ENCODE measurements at regions not wholly inside any gene's neighbourhood (a gene's known extent, or its start where the extent isn't known, plus 50 kb on each side); places are given as distances from the start of the nearest gene placed in this dataset.
"Not testable (repeated sequence)": the region's sequence is repeated elsewhere in the genome, so short reads cannot be mapped to it uniquely, and the experiment has no call there.

DNA sequence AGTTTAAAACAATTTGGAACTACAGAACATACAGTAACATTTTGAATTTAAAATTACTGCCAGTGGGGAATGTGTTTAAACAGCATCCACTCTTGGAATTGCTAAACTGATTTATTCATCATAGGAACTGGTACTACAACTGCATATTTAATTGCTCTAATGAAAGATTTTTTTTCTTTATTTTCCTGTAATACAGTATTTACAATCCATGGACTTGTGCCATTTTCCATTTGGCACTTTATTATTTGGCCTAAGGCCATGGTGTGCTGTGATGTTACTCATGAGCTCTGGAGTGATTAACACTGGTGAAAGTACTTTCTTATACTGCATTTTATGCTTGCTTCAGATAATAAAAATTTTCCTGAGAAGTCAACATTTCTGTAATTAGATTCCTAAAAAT, 69.7 kb upstream of the NUDT6 start:
- Histone ChIP-seq H3K4me1 (ENCODE audit: insufficient read depth, low read length) (no peaks in the 10 kb centered on the region), H3K9me3 (ENCODE audit: low read length) (peaks cover 7% of the 10 kb centered on the region), H3K27ac (ENCODE audit: low read depth, low read length) (no peak overlapping the region), H3K4me3 (ENCODE audit: low read length) (no peak overlapping the region), H3K36me3 (ENCODE audit: insufficient read depth, low read length) (peaks cover 4% of the 10 kb centered on the region), H3K27me3 (ENCODE audit: insufficient read depth, low read length, poor library complexity, severe bottlenecking) (no peaks in the 10 kb centered on the region)
- Mint-ChIP-seq H3K36me3 (peaks cover 31 to 51% (median 47%) of the 10 kb centered on the region in 3 donors), H3K4me1 (peaks cover 0 to 2% (median under 1%) of the 10 kb centered on the region in 3 donors), H3K27ac (no peak overlapping the region), H3K27me3 (no peaks in the 10 kb centered on the region), H3K9me3 (peaks cover 18 to 23% (median 21%) of the 10 kb centered on the region in 5 donors), H3K4me3 (no peak overlapping the region)
- no peak for DNase-seq
- ChIA-PET CTCF (no interaction called here), POLR2A (no interaction called here)

DNA sequence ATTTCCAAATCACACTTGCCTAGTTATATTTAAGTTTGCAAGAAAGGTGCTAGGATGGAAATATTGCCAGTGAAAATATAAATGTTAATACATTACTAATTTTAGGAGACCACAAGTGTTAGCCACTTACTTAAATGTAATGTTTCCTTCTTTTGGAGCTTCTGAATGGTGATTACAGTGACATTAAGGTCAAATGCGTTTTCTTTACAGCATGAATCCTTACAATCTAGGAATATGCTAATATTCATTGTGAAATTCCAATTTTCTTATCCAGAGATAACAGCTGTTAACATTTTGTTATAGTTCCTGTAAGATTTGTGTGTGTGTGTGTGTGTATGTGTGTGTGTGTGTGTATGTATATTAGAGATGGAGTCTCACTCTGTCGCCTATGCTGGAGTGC, 70.2 kb upstream of the NUDT6 start:
- peaks cover 7% of the 10 kb centered on the region for H3K9me3 ChIP-seq (ENCODE audit: low read length)

DNA sequence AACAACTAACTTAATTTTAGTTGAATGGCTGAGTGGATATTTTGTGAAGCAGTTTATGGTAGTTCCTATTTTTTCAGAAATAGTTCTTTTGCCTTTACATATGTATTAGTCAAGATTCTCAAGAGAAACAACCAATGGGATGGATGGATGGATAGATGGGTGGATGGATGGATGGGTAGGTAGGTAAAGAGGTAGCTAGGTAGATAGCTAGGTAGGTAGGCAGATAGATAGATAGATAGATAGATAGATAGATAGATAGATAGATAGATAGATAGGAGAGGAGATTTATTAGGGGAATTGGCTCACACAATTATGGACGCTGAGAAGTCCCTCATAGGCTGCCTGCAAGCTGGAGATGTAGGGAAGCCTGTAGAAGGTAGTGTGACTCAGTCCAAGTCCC, 74.0 kb upstream of the NUDT6 start:
- no peak overlapping the region for H3K4me3 Mint-ChIP-seq

More for the DNA sequence above, 70.2 kb upstream of the NUDT6 start:
- H3K4me3 ChIP-seq (ENCODE audit: low read length): no peak overlapping the region
- no peak for DNase-seq
- no peak overlapping the region for H3K27ac ChIP-seq (ENCODE audit: low read depth, low read length)
- Mint-ChIP-seq H3K27me3 (no peaks in the 10 kb centered on the region), H3K4me3 (no peak overlapping the region), H3K27ac (no peak overlapping the region), H3K4me1 (peaks cover 0 to 8% (median 4%) of the 10 kb centered on the region in 3 donors), H3K36me3 (peaks cover 31 to 51% (median 47%) of the 10 kb centered on the region in 3 donors), H3K9me3 (peaks cover 13 to 18% (median 16%) of the 10 kb centered on the region in 5 donors)
- ChIA-PET POLR2A (no interaction called here), CTCF (no interaction called here)
- H3K4me1 ChIP-seq (ENCODE audit: insufficient read depth, low read length): no peaks in the 10 kb centered on the region
- peaks cover 4% of the 10 kb centered on the region for H3K36me3 ChIP-seq (ENCODE audit: insufficient read depth, low read length)
- H3K27me3 ChIP-seq (ENCODE audit: insufficient read depth, low read length, poor library complexity, severe bottlenecking): no peaks in the 10 kb centered on the region

DNA sequence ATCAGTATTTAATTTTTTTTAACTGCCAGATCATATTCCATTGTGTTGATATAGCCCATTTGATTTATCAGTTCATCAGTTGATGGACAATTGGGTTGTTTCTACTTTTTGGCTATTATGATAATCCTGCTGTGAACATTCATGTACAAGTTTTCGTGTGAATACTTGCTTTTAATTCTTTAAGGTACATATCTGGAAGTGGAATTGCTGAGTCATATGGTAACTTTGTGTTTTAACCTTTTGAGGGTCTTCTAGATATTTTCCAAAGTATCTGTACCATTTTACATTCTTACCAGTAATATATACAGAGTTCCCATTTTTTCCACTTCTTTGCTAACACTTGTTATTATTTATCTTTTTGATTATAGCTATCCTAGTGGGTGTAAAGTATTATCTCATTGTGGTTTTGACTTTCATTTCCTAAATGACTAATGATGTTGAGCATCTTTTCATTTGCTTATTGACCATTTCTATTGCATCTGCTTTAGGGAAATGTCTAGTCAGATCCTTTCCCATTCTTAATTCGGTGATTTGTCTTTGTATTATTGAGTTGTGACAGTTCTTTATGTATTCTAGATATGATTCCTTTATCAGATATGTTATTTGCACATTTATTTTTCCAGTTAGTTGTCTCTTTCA, 75.2 kb upstream of the NUDT6 start:
- peak overlapping the region in 1 of 8 donors; percentile 54 for H3K27ac Mint-ChIP-seq
- CTCF ChIA-PET: no interaction called here
- peaks cover 20 to 28% (median 22%) of the 10 kb centered on the region in 3 donors for H3K36me3 Mint-ChIP-seq
- H3K4me3 Mint-ChIP-seq: no peak overlapping the region
- Histone ChIP-seq H3K36me3 (ENCODE audit: insufficient read depth, low read length) (no peaks in the 10 kb centered on the region), H3K9me3 (ENCODE audit: low read length) (no peaks in the 10 kb centered on the region), H3K27me3 (ENCODE audit: insufficient read depth, low read length, poor library complexity, severe bottlenecking) (no peaks in the 10 kb centered on the region), H3K4me3 (ENCODE audit: low read length) (no peak overlapping the region), H3K4me1 (ENCODE audit: insufficient read depth, low read length) (no peaks in the 10 kb centered on the region), H3K27ac (ENCODE audit: low read depth, low read length) (no peak overlapping the region)
- H3K4me1 Mint-ChIP-seq: peaks cover 2 to 10% (median 4%) of the 10 kb centered on the region in 3 donors
- DNase-seq: no peak
- peaks cover 0 to 4% (median 0%) of the 10 kb centered on the region in 5 donors for H3K9me3 Mint-ChIP-seq
- no peaks in the 10 kb centered on the region for H3K27me3 Mint-ChIP-seq
- POLR2A ChIA-PET: no interaction called here

More for the DNA sequence above, 74.0 kb upstream of the NUDT6 start:
- CTCF ChIA-PET: no interaction called here
- H3K27ac Mint-ChIP-seq: peak overlapping the region in 1 of 8 donors; percentile 32
- H3K36me3 Mint-ChIP-seq: peaks cover 20 to 27% (median 24%) of the 10 kb centered on the region in 3 donors
- Histone ChIP-seq H3K4me3 (ENCODE audit: low read length) (no peak overlapping the region), H3K27me3 (ENCODE audit: insufficient read depth, low read length, poor library complexity, severe bottlenecking) (no peaks in the 10 kb centered on the region), H3K27ac (ENCODE audit: low read depth, low read length) (no peak overlapping the region), H3K9me3 (ENCODE audit: low read length) (no peaks in the 10 kb centered on the region), H3K4me1 (ENCODE audit: insufficient read depth, low read length) (no peaks in the 10 kb centered on the region), H3K36me3 (ENCODE audit: insufficient read depth, low read length) (no peaks in the 10 kb centered on the region)
- no peaks in the 10 kb centered on the region for H3K27me3 Mint-ChIP-seq
- peaks cover 0 to 4% (median 0%) of the 10 kb centered on the region in 5 donors for H3K9me3 Mint-ChIP-seq
- H3K4me1 Mint-ChIP-seq: peaks cover 2 to 10% (median 4%) of the 10 kb centered on the region in 3 donors
- POLR2A ChIA-PET: no interaction called here
- DNase-seq: no peak

DNA sequence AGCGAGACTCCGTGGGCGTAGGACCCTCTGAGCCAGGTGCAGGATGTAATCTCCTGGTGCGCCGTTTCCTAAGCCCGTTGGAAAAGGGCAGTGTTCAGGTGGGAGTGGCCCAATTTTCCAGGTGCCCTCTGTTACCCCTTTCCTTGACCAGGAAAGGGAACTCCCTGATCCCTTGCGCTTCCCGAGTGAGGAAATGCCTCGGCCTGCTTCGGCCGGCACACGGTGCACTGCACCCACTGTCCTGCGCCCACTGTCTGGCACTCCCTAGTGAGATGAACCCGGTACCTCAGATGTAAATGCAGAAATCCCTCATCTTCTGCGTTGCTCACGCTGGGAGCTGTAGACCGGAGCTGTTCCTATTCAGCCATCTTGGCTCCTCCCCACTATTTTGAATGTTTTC, 81.7 kb upstream of the NUDT6 start:
- H3K27me3 ChIP-seq (ENCODE audit: insufficient read depth, low read length, poor library complexity, severe bottlenecking); DNase-seq; H3K27ac Mint-ChIP-seq; H3K4me1 ChIP-seq (ENCODE audit: insufficient read depth, low read length); POLR2A ChIA-PET; H3K4me3 ChIP-seq (ENCODE audit: low read length); H3K27me3 Mint-ChIP-seq; H3K36me3 ChIP-seq (ENCODE audit: insufficient read depth, low read length); H3K27ac ChIP-seq (ENCODE audit: low read depth, low read length); CTCF ChIA-PET; H3K4me3 Mint-ChIP-seq; H3K9me3 ChIP-seq (ENCODE audit: low read length): not testable (repeated sequence)
- H3K4me1 Mint-ChIP-seq: peaks cover 11 to 20% (median 15%) of the 10 kb centered on the region in 3 donors
- peaks cover 0 to 14% (median 9%) of the 10 kb centered on the region in 5 donors for H3K9me3 Mint-ChIP-seq
- H3K36me3 Mint-ChIP-seq: peaks cover 32 to 61% (median 40%) of the 10 kb centered on the region in 3 donors

DNA sequence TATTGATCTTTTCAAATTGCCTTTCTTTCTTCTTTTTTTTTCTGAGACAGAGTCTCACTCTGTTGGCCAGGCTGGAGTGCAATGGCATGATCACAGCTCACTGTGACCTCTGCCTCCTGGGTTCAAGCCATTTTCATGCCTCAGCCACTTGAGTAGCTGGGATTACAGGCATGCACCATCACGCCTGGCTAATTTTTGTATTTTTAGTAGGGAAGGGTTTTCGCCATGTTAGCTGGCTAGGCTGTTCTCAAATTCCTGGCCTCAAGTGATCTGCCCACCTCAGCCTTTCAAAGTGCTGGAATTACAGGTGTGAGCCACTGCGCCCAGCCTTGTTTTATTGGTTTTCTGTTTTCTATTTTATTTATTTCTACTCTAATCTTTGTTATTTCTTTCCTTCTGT, 82.7 kb upstream of the NUDT6 start:
- H3K27ac Mint-ChIP-seq; H3K27ac ChIP-seq (ENCODE audit: low read depth, low read length); H3K27me3 Mint-ChIP-seq; H3K9me3 ChIP-seq (ENCODE audit: low read length); H3K27me3 ChIP-seq (ENCODE audit: insufficient read depth, low read length, poor library complexity, severe bottlenecking); H3K4me1 ChIP-seq (ENCODE audit: insufficient read depth, low read length); POLR2A ChIA-PET; CTCF ChIA-PET; H3K36me3 ChIP-seq (ENCODE audit: insufficient read depth, low read length); DNase-seq; H3K4me3 ChIP-seq (ENCODE audit: low read length): not testable (repeated sequence)
- peaks cover 11 to 20% (median 15%) of the 10 kb centered on the region in 3 donors for H3K4me1 Mint-ChIP-seq
- H3K36me3 Mint-ChIP-seq: peaks cover 34 to 67% (median 47%) of the 10 kb centered on the region in 3 donors
- peak overlapping the region in 1 of 7 donors; percentile 19 for H3K4me3 Mint-ChIP-seq
- peaks cover 0 to 13% (median 9%) of the 10 kb centered on the region in 5 donors for H3K9me3 Mint-ChIP-seq

DNA sequence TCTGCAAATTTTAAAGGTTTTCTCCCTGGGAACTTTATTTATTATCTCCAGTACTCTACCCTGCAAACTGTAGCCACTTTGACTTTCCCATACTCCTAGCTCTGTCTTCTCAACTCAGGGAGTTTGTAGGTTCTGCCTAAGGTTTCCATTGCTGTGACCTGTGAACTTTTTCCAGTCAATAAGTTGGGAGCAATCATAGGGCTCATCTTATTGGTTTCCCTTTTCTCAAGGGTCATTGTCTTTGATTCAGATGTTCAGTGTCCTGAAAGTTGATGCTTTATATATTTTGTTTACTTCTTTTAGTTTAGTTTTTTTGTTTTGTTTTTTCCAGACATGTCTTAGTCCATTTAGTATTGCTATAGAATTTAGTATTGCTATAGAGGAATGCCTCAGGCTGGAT, 85.3 kb upstream of the NUDT6 start:
- Histone ChIP-seq H3K36me3 (ENCODE audit: insufficient read depth, low read length) (no peaks in the 10 kb centered on the region), H3K9me3 (ENCODE audit: low read length) (no peaks in the 10 kb centered on the region), H3K4me3 (ENCODE audit: low read length) (no peak overlapping the region), H3K4me1 (ENCODE audit: insufficient read depth, low read length) (no peaks in the 10 kb centered on the region), H3K27ac (ENCODE audit: low read depth, low read length) (no peak overlapping the region), H3K27me3 (ENCODE audit: insufficient read depth, low read length, poor library complexity, severe bottlenecking) (no peaks in the 10 kb centered on the region)
- Mint-ChIP-seq H3K27me3 (no peaks in the 10 kb centered on the region), H3K27ac (no peak overlapping the region), H3K4me3 (no peak overlapping the region), H3K4me1 (peaks cover 11 to 20% (median 15%) of the 10 kb centered on the region in 3 donors), H3K36me3 (peaks cover 38 to 76% (median 50%) of the 10 kb centered on the region in 3 donors), H3K9me3 (peaks cover 0 to 10% (median 9%) of the 10 kb centered on the region in 5 donors)
- DNase-seq: no peak
- POLR2A ChIA-PET: no interaction called here
- CTCF ChIA-PET: no interaction called here

DNA sequence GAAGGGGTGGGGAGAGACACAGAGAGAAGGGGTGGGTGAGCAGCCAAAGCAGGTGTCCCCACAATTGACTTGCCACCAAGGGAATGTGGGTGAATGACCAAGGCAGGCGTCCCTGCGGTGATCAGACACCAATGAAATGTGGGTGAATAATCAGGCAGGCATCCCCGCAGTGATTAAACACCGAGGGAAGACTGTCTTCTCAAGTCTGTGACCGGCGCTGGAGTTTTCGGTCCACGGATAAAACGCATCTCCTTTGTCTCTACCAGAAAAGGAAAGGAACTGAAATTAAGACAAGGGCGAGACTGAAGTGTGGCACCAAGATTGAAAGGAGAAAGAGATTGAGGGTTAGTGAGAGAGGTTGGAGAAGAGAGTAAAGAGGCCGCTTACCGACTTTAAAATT, 90.0 kb upstream of the NUDT6 start:
- H3K36me3 ChIP-seq (ENCODE audit: insufficient read depth, low read length); H3K9me3 Mint-ChIP-seq; H3K4me1 Mint-ChIP-seq; POLR2A ChIA-PET; DNase-seq; H3K27ac ChIP-seq (ENCODE audit: low read depth, low read length); H3K4me1 ChIP-seq (ENCODE audit: insufficient read depth, low read length); H3K27me3 Mint-ChIP-seq; H3K9me3 ChIP-seq (ENCODE audit: low read length); H3K4me3 Mint-ChIP-seq; H3K4me3 ChIP-seq (ENCODE audit: low read length); CTCF ChIA-PET; H3K27me3 ChIP-seq (ENCODE audit: insufficient read depth, low read length, poor library complexity, severe bottlenecking): not testable (repeated sequence)
- Mint-ChIP-seq H3K36me3 (peaks cover 23 to 44% (median 28%) of the 10 kb centered on the region in 3 donors), H3K27ac (peak overlapping the region in 1 of 8 donors; percentile 4)

All from CD8-positive, alpha-beta memory T cell (primary cell).